Activated CD8-positive, alpha-beta memory T cell treated with anti-CD3 and anti-CD28 coated beads, Interleukin-2, amount 50 U/mL, for 4 hours (primary cell): ENCODE measurements at regions not wholly inside any gene's neighbourhood (a gene's known extent, or its start where the extent isn't known, plus 50 kb on each side); places are given as distances from the start of the nearest gene placed in this dataset.
"Not testable (repeated sequence)": the region's sequence is repeated elsewhere in the genome, so short reads cannot be mapped to it uniquely, and the experiment has no call there.

Source experiments
- DNase-seq: peaks from one replicate; pipeline ENCODE4 v3.0.0-alpha.2; 2020

DNA sequence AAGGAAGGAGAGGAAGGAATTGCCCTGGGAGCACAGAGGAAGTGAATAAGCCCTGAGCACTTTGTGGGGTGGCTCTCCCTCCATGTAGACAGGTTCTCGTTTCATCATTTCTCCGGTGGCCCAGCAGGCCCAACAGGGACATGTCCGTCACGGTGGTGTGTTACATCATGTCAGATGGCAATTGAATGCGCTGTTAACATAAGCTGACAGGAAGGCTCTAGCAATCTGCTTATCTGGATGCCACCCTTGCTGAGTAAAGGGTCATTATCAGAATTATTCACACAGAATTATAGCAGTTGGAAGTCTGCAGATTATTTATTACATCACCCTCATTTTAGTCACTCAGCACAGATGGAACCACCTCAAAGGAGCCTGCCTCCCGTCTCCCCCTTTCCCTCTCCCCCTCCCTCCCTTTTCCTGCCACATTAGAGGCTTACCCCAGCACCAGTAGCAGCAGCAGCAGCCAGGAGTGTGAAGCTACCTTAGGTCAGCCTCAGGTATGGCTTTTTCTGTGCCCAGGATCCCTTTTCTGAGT is 124.3 kb upstream of the TRIM2 start:
- DNase-seq = no peak

DNA sequence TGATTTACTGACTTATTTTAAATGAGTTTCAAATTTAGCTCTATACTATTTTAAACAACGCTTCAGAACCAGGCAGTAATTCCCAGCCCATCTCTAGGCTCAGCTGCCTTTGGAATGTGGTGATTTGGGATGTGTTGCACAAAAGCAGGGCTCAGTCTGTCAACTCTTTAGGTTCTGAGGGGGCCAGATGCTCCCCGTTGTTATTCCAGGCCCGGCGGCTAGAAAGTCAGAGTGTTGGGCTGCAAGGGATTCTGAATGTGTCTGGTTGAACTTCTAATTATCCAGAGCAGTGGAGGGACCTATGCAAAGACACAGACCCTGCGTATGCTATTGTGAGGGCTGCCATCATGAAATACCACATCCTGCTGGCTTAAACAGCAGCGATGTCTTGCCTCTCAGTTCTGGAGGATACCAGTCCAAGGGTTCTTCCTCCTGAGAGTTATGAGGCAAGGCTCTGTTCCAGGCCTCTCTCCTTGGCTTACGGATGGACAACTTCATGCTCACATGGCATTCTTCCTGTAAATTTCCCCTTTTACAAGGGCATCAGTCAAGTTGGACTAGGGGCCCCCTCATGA is 123.2 kb upstream of the TRIM2 start:
- no peak for DNase-seq

DNA sequence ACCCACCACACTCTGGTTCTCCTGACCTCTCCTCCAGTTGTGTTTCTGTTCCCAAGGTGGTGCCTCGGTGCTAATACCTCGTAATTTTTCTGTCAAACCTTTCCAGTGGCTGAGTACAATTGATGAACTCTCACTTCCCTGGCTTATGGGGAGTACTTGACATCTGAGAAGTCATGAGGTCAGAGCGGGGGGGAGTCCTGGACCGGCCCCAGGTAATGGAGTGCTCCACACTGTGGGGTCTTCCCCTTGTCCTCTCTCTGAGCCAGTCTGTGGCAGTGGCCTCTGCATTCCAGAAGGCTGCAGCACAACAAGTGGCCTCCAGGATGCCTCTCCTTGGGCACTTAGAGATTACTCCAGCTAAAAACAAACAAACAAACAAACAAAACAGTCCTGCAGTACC is 122.5 kb upstream of the TRIM2 start:
- DNase-seq = no peak

DNA sequence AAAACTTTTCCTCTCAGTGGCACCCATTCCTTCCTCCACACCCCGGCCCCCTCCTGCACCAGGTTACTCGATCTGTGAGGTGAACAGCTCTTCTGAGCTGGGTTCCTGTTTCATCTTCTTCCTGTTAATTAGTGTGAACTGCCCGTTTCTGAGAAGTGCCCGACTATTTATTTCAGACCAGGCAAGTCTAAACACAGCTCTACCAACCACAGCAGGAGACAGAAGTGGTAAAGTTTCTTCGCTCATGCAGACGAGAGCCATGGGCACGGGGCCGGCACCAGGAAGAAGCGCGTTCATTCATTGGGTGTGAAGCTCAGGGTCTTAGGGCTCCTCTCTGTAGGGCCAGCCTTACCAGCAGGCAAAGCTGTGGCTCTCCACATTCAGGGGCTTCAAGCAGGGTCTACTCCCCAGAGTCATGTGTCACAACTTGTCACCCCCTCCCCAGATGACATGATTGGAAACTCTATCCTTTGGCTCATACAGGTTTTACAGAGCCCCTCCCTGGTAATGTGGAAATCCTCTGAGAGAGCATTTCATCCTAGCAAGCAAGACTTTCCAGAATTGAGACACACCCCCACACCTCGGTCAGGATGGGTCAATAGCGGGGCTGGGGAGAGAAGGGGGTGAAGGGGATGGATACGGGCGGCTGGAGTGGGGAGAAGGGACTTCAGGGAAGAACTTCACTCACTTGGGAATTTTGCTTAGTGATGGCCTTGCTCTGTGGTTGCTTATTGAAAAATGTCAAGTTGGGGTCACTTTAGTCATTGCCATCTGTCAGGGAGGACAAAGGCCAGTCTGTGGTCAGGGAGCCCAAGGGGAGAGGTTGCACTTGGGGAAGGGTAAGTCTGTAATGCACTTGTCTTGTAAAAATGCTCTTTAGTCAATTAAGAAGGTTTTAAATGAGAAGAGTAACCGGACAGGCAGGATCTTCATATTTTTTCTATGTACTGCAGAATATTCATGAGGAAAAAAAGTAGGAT is 121.6 kb upstream of the TRIM2 start:
- DNase-seq = no peak

DNA sequence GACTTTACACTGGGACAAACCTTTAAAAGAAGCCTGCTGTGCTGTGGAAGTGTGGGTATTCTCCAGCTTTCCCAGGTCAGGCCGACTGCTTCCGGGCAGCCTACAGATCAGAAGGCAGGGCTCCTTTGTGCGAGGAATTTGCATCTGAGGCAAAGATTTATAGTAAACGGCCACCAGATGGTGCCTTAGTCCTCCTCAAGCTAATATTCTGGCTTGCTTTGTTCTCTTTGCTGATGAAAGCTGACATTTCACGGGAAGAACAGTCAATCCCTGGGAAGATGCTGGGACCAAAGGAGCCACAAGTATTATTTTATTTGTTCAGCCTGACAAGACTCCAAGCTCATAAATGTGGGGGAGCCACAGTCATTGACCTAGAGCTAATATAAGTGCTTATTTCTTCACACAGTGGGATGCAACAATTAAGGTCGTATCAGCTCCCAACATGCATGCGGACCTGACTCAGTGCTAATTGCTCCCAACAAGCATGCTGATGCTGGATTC is 120.7 kb upstream of the TRIM2 start:
- DNase-seq = peak; percentile 38

DNA sequence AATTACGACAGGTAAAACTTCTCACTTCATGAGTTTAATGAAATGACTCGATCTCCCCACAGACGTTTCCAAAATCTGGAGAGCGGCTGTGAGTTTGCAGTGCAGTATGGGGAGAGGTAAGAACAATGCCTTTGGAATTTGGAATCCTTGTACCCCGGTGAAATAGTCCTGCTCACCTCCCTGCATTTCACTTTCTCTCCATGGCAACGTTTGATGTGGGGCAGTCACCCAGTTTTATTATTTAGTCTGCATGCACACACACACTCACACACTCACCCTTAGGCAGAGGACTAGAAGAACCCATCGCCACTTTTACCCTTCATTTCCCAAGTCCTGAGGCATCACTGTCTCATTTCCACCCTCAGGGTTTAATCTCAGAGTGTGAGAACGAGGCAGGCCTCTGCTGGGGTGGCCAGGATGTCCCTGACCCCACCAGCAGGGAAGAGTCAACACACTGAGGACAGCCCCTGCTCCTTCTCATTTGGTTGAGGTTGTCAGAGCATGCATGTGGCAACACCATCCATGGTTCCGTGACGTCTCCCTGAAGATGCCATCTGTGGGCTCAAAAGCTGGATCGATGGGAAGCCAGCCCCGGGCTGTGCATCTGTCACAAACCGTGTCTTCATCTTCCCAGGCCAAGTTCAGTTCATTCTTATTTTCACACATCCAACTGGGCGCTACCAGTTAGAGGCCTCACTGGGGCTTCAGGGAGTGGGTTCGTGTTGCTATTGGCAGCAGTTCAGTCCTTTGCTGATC is 119.8 kb upstream of the TRIM2 start:
- no peak for DNase-seq

DNA sequence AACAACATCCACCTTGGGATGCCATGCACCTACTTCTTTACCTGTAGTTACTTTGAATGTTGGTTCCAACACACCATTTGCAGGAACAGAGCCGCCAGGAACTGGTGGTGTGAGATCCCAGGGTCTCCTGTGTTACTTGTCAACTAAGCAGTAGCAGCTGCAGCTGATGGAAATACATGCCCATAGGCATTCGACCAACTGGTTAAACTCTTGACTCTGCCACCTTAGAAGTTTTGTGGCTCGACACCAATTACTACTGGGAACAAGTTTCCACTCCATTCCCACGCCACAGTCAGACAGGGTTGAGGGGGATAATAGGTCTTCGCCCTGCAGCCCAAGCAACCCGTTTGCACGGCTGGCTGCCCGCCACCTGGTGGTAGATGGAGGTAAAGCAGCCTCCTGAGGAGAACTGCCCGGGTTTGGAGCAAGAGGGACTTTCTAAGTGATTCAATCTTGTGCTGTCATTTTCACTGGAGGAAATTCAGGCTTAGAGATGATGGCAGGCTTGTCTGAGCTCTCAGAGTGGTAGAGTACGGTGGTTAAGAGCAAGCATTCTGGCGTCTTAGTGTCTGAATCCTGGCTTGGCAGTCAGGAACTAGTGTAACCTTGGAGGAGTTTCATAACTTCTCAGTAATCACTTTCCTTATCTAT is 119.1 kb upstream of the TRIM2 start:
- peak; percentile 91 for DNase-seq

DNA sequence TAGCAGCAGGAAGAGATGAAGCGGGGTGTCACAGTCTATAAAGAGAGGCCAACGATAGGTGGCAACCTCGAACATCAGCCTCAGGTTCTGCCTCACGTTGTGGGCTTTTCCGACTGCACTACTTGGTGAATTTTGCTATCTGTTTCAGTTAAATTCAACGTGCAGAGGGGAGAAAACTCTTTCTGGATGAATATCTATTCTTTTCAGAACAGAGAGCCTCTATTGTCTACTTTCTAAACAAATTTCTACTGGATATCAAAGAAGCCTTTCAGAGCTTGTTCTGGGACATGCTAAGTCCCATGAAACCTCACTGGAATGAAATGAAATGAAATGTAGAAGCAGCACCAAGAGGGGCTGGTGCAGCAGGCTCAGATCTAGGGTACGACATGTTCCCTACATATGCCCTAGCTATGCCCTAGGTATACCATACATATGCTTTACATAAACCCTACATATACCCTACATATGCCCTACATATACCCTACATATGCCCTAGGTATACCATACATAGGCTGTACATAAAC is 116.5 kb upstream of the TRIM2 start:
- DNase-seq = no peak

DNA sequence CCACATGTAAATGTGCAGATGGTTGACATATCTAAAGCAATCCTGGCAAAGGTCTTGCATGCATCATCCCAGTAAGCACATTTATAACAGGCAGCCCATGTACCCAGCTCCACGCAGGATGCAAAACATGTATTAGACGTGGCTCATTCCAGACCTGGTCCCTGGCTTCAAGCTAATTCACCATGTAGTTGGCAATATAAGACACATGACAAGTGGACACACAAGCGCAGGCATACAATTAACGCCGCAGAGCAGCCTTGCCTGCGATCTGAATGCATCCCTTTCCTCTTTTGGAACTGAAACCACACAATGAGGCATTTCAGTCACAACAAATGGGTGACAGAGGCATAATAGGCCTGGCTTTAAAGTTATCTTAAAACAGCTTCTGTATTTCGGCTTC is 114.5 kb upstream of the TRIM2 start:
- no peak for DNase-seq

DNA sequence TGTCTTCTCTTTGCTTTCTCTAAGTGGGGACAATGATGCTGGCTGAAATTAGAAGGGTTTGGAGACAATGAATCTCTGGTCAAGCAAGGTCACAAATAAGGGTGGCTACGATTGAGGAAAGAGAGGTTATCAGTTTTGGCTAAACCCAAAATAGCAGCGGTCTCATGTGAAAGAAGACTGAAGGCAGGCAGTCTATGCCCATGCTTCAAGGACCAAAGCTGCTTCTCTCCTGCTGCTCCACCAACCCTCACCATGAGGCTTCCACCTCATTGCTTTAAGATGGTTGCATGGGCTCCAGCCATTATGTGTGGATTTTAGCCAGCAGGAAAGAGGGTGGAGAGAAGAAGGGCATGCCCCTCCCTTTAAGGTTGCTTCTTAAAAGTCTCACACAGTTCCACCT is 114.1 kb upstream of the TRIM2 start:
- DNase-seq = no peak

DNA sequence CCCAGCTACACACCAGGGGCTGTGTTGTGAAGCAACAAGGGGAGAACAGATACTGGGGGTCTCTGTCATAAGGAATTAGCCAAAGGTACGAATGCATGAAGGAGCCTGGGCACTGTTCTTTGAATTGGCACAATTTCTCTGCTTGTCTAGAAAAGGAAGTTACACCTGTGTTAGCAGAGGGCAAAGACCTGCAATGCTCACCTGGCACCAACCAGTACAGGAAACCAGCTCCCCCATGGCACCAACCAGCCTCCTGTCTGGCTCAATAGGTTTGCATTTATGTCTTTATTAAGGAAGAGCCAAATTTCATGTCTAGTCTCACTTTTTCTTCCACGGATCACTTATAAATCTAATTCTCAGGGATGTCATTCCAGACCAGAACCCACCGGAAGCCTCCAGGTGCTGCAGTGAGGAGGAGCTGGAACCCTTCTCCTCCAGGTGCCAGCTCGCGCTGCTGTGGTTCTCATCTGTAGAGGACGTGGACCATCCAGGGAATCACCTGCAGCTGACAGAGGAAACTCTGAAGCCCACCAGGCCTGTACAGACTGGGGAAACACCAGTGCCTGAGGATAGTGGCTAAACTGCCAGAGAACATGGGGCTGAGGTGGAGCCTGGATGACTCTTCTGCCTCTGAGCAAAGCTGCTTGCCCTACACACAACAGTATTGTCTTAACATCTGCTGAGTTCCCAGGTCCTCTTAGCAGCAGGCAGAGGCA is 113.4 kb upstream of the TRIM2 start:
- DNase-seq = no peak

DNA sequence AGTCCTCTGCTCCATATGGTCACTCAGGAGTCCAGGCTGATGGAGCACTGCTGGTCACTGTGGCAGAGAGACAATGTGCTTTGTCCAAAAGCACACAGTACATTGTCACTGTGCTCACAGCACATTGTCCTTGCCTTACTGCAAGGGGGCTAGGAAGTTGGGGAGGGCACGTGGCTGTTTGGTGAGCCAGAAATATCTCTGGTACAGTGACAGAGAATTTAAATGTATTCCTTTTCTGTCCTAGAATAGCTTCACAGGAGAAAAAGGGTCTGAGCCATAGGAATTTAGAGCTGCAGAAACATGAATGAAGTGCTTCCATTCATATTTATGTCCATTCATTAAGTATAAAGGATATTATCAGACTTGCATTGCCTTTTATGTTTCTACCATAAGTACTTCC is 110.8 kb upstream of the TRIM2 start:
- no peak for DNase-seq

DNA sequence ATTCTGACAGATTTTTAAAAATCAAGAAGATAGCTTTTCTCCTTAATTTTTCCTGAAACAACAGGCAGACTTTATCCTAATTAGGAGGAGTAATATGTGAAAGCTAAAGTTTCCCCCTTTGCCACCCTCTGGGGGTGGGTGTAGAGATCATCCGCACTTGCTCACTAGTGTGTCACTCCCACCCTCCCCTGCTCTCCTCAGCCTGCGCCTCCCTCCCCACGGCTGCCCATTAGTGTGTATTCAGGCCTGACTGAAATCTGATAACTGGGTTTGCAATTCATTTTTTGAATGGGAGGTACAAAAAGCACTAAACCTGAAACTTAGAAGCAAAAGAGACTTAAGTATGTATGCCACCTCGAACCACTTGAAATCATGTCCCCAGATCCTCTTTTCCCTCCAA is 110.4 kb upstream of the TRIM2 start:
- no peak for DNase-seq

DNA sequence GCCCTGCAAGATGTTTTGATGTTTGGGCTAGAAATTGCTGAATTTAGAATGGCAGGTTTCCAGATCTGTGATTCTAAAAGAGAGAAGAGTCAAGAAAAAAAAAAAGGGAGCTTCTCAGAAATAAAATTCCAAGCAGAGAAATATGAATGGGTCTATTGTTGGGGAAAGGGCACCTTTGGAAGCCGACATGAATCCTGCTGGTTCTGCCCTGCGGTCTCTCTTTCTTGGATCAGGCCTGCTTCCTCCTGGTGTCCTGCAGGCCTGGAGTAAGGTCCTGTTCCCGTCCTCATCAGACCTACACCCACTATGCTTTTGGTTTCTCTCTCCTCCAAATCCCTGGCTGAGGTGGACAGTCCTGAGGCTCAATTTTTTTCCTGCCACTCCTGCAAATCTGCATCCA is 109.8 kb upstream of the TRIM2 start:
- no peak for DNase-seq

DNA sequence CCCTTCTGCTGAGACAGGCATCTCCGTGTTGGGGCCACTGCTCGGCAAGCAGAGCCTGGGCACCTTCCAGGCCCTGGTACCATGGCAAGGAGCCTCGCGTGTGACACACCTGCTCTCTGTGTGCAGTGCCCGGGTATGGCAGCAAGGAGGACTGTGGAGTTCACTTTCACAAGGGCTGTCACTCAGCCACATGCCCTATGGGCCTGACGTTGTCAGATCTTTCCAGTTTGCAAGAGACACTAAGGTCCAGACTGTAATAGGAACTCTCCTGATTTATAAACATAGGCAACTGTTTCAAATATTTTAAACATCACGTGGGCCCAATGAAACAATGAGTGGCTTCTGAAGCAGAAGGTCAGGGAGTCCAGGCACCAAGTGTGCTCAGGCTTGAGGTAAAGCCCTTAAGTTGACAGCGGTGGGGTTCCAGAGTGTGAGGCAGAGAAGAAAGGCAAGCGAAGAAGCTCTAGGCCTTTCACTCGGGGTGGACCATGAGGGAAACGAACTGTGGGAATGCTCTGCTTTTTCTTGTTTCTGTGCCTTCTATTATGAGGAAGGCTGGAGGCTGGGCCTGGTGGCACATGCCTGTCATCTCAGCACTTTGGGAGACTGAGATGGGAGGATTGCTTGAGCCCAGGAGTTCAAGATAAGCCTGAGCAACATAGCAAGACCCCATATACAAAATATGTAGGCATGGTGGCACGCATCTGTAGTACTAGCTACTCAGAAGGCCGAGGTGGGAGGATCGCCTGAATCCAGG is 108.6 kb upstream of the TRIM2 start:
- DNase-seq = no peak

DNA sequence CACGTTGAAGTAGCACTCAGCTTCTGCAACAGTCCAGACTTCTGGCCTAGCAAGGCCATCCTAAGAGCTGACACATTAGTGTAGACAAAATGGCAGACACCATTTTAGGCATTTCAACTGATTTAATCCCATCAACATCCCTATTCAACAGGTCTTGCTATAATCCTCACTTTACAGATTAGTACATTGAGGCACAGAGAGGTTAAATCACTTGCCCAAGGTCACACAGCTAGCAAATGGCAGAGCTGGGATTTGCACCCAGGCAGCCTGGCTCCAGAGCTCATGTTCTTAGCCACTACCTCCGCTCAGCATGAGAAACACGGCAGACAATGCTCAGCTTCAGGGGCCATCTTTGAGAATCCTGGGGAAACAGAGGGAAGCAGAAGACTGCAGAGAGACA is 107.9 kb upstream of the TRIM2 start:
- DNase-seq = no peak

DNA sequence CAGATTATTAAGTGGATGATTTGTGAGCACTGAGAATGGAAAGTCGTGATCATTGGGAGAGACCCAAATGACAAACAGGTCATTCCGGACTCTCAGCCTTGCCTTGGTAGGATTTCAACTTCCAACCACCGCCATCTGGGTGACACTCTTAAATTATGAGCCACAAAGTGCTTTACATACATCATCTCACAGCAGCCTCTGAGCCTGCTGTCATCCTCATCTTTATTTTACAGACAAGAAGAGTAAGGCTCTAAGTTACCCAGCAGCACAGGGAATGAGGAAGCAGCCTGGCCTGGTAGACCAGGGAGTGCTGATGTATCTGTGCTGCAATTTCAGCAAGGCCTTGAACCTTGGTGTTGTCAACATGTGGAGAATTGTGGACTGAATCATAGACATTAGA is 105.8 kb upstream of the TRIM2 start:
- no peak for DNase-seq

DNA sequence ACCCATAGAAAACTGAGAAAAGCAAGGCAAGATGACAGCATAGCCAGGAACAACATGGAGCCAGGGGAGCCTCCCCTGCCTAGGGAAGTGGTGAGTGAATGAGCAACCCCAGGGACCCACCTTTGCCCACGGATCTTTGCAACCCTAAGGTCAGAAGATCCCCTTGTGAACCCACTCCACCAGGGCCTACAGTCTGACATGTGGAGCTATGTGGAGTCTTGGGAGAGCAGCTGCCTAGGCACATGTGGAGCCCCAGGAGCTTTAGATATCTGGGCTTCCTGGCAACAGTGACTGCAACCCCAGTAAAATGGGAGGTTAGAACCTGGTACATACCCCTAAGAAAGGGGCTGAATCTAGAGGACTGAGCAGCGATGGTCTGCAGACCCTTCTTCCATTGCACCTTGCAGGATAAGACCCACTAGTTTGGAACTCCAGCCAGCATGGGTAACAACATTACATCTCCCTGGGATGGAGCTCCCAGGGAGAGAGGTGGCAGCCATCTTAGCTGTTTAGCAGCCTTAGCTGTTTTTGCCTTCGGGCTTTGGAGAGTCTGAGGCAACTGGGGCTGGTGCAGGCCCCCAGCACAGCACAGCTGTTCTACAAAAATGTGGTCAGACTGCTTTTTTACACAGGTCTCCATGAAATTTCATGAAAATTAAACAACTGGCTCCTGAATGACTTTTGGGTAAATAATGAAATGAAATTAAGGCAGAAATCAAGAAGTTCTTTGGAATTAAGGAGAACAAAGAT is 104.7 kb upstream of the TRIM2 start:
- no peak for DNase-seq

DNA sequence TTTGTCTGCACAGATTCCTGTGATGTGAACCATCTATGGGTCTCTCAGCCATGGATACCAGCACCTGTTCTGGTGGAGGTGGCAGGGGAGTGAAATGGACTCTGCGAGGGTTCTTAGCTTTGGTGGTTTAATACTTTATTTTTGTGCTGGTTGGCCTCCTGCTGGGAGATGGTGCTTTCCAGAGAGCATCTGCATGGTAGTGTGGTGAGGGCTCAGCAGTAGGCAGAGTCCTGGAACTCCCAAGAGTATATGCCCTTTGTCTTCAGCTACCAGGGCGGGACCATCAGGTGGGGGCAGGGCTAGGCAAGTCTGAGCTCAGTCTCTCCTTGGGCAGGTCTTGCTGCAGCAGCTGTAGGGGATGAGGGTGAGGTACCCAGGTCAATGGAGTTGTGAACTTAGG is 97.5 kb upstream of the TRIM2 start:
- DNase-seq = not testable (repeated sequence)

DNA sequence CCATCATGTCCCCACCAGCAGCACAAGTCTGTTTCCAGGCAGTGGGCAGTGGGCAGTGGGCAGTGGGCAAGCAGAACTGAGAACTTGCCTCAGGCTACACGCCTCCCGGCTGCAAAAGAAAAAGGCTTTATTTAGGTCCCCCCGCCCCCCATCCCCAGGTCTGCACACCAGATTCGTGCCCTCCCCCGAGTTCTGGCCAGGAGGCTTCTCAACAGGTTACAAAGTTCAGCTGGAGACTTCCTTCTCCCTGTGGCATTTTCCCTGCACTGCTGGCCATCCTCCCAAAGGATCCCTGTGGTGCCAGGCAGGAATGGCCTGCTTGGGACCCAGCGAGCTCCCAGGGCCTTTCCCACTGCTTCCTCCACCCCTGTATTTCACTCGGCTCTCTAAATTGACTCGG is 97.0 kb upstream of the TRIM2 start:
- no peak for DNase-seq
